ENCODE measurements at regions not wholly inside any gene's neighbourhood (a gene's known extent, or its start where the extent isn't known, plus 50 kb on each side); places are given as distances from the start of the nearest gene placed in this dataset.

DNA sequence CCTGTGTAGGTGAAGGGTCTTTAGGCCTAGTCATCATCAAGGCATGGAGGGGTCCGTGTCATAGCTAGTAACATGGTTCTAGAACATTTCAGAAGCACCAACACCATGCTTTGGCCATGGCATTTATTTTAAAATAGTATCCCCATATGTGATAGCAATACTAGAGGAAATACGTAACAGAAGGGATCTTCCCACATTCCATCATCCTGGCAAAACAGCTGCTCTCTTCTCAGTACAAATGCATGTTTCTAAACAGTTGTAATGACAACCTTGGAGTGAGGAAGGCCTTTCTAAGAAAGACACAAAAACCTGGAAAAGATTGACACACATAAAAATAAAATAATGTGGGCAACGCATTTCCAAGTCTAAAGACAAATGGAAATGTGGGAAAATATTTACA, 97.6 kb downstream of the GADD45G start:
- Histone ChIP-seq H3K36me3 (ENCODE audit: control insufficient read depth, insufficient read depth, low read length) (no peaks in the 10 kb centered on the region), H3K4me1 (ENCODE audit: control insufficient read depth, insufficient read depth, low read length) (peaks cover 8% of the 10 kb centered on the region), H3K27ac (ENCODE audit: low read depth, low read length) (no peak overlapping the region), H3K4me3 (ENCODE audit: low read depth, low read length) (no peak overlapping the region), H3K9me3 (ENCODE audit: control insufficient read depth, insufficient read depth, low read length) (no peaks in the 10 kb centered on the region), H3K27me3 (ENCODE audit: control insufficient read depth, insufficient read depth, low read length) (no peaks in the 10 kb centered on the region)
- peak in 1 of 6 donors; percentile 31 for DNase-seq (ENCODE audit: low read depth in 4 of 6, low spot score in 6 of 6)
- 100% methylated on average over 1 of the region's 3 CpGs for WGBS (ENCODE audit: insufficient coverage)

GRCh38 chr9:89705651-89706050, 100.8 kb downstream of the GADD45G start:
- H3K27me3 ChIP-seq (ENCODE audit: control insufficient read depth, insufficient read depth, low read length): no peaks in the 10 kb centered on the region
- WGBS (ENCODE audit: insufficient coverage): no CpG with 5 or more reads among the region's 1 CpG
- peaks cover 8% of the 10 kb centered on the region for H3K4me1 ChIP-seq (ENCODE audit: control insufficient read depth, insufficient read depth, low read length)
- H3K4me3 ChIP-seq (ENCODE audit: low read depth, low read length): no peak overlapping the region
- no peak overlapping the region for H3K27ac ChIP-seq (ENCODE audit: low read depth, low read length)
- H3K36me3 ChIP-seq (ENCODE audit: control insufficient read depth, insufficient read depth, low read length): no peaks in the 10 kb centered on the region
- DNase-seq (ENCODE audit: low read depth in 4 of 6, low spot score in 6 of 6): no peak
- no peaks in the 10 kb centered on the region for H3K9me3 ChIP-seq (ENCODE audit: control insufficient read depth, insufficient read depth, low read length)

GRCh38 chr9:89706086-89706485, 101.3 kb downstream of the GADD45G start:
- no peak for DNase-seq (ENCODE audit: low read depth in 4 of 6, low spot score in 6 of 6)

GRCh38 chr9:89706731-89707191, 101.9 kb downstream of the GADD45G start:
- Histone ChIP-seq H3K36me3 (ENCODE audit: control insufficient read depth, insufficient read depth, low read length) (no peaks in the 10 kb centered on the region), H3K9me3 (ENCODE audit: control insufficient read depth, insufficient read depth, low read length) (no peaks in the 10 kb centered on the region), H3K27me3 (ENCODE audit: control insufficient read depth, insufficient read depth, low read length) (no peaks in the 10 kb centered on the region), H3K4me1 (ENCODE audit: control insufficient read depth, insufficient read depth, low read length) (peaks cover 7% of the 10 kb centered on the region), H3K4me3 (ENCODE audit: low read depth, low read length) (no peak overlapping the region), H3K27ac (ENCODE audit: low read depth, low read length) (no peak overlapping the region)
- 100% methylated on average over 1 of the region's 5 CpGs for WGBS (ENCODE audit: insufficient coverage)
- DNase-seq (ENCODE audit: low read depth in 4 of 6, low spot score in 6 of 6): no peak

More at GRCh38 chr9:89706086-89706485, 101.3 kb downstream of the GADD45G start:
- H3K27me3 ChIP-seq (ENCODE audit: control insufficient read depth, insufficient read depth, low read length): no peaks in the 10 kb centered on the region
- peaks cover 11% of the 10 kb centered on the region for H3K4me1 ChIP-seq (ENCODE audit: control insufficient read depth, insufficient read depth, low read length)
- H3K36me3 ChIP-seq (ENCODE audit: control insufficient read depth, insufficient read depth, low read length): no peaks in the 10 kb centered on the region
- 89% methylated on average over 2 of the region's 3 CpGs for WGBS (ENCODE audit: insufficient coverage)
- no peaks in the 10 kb centered on the region for H3K9me3 ChIP-seq (ENCODE audit: control insufficient read depth, insufficient read depth, low read length)
- no peak overlapping the region for H3K4me3 ChIP-seq (ENCODE audit: low read depth, low read length)
- H3K27ac ChIP-seq (ENCODE audit: low read depth, low read length): no peak overlapping the region

- Histone ChIP-seq H3K27ac (ENCODE audit: low read depth, low read length) (no peak overlapping the region), H3K4me3 (ENCODE audit: low read depth, low read length) (no peak overlapping the region), H3K36me3 (ENCODE audit: control insufficient read depth, insufficient read depth, low read length) (no peaks in the 10 kb centered on the region), H3K4me1 (ENCODE audit: control insufficient read depth, insufficient read depth, low read length) (peaks cover 7% of the 10 kb centered on the region), H3K27me3 (ENCODE audit: control insufficient read depth, insufficient read depth, low read length) (no peaks in the 10 kb centered on the region), H3K9me3 (ENCODE audit: control insufficient read depth, insufficient read depth, low read length) (no peaks in the 10 kb centered on the region)
- WGBS (ENCODE audit: insufficient coverage): 82% methylated on average over 3 of the region's 6 CpGs
- no peak for DNase-seq (ENCODE audit: low read depth in 4 of 6, low spot score in 6 of 6)
Measured at GRCh38 chr9:89710697-89711096, 105.9 kb downstream of the GADD45G start.

GRCh38 chr9:89711866-89712265, 107.1 kb downstream of the GADD45G start:
- Histone ChIP-seq H3K36me3 (ENCODE audit: control insufficient read depth, insufficient read depth, low read length) (no peaks in the 10 kb centered on the region), H3K4me1 (ENCODE audit: control insufficient read depth, insufficient read depth, low read length) (peaks cover 6% of the 10 kb centered on the region), H3K27ac (ENCODE audit: low read depth, low read length) (no peak overlapping the region), H3K9me3 (ENCODE audit: control insufficient read depth, insufficient read depth, low read length) (no peaks in the 10 kb centered on the region), H3K4me3 (ENCODE audit: low read depth, low read length) (no peak overlapping the region), H3K27me3 (ENCODE audit: control insufficient read depth, insufficient read depth, low read length) (no peaks in the 10 kb centered on the region)
- WGBS (ENCODE audit: insufficient coverage): 40% methylated on average over 5 of the region's 5 CpGs
- no peak for DNase-seq (ENCODE audit: low read depth in 4 of 6, low spot score in 6 of 6)

GRCh38 chr9:89712283-89712682, 107.5 kb downstream of the GADD45G start:
- H3K36me3 ChIP-seq (ENCODE audit: control insufficient read depth, insufficient read depth, low read length): no peaks in the 10 kb centered on the region
- no peaks in the 10 kb centered on the region for H3K27me3 ChIP-seq (ENCODE audit: control insufficient read depth, insufficient read depth, low read length)
- peaks cover 4% of the 10 kb centered on the region for H3K4me1 ChIP-seq (ENCODE audit: control insufficient read depth, insufficient read depth, low read length)
- DNase-seq (ENCODE audit: low read depth in 4 of 6, low spot score in 6 of 6): no peak
- no peak overlapping the region for H3K27ac ChIP-seq (ENCODE audit: low read depth, low read length)
- WGBS (ENCODE audit: insufficient coverage): 72% methylated on average over 5 of the region's 5 CpGs
- no peaks in the 10 kb centered on the region for H3K9me3 ChIP-seq (ENCODE audit: control insufficient read depth, insufficient read depth, low read length)
- no peak overlapping the region for H3K4me3 ChIP-seq (ENCODE audit: low read depth, low read length)

GRCh38 chr9:89714321-89714720, 109.5 kb downstream of the GADD45G start:
- Histone ChIP-seq H3K9me3 (ENCODE audit: control insufficient read depth, insufficient read depth, low read length) (no peaks in the 10 kb centered on the region), H3K4me3 (ENCODE audit: low read depth, low read length) (no peak overlapping the region), H3K27me3 (ENCODE audit: control insufficient read depth, insufficient read depth, low read length) (no peaks in the 10 kb centered on the region), H3K36me3 (ENCODE audit: control insufficient read depth, insufficient read depth, low read length) (no peaks in the 10 kb centered on the region), H3K27ac (ENCODE audit: low read depth, low read length) (no peak overlapping the region), H3K4me1 (ENCODE audit: control insufficient read depth, insufficient read depth, low read length) (peaks cover 4% of the 10 kb centered on the region)
- peak in 1 of 6 donors; percentile 37 for DNase-seq (ENCODE audit: low read depth in 4 of 6, low spot score in 6 of 6)
- WGBS (ENCODE audit: insufficient coverage): 40% methylated on average over 2 of the region's 5 CpGs

DNA sequence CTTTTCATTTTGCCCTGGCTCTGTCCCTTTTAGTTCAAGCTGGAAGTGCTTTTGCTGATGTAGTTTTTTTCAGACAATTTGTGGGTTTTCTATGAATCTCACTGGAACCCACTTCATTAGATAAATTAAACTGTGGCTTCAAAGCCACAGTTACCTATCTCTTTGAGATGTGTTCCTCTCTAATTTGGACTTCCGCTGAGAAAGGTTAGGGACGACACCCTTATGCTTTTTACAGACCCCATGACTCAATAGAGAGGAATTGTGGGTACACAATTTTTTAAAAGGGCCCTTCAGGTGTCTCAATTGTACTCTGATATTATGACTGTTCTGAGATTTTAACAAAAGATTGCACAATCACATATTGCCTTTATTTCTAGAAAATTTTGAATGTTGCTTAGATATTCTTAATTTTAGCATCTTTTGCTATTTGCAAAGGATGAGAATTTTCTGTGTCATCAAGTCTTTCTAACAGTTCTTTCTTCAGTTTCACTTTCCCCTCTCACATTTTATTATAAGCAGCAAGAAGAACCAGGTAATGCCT, 110.6 kb downstream of the GADD45G start:
- Histone ChIP-seq H3K9me3 (ENCODE audit: control insufficient read depth, insufficient read depth, low read length) (no peaks in the 10 kb centered on the region), H3K4me3 (ENCODE audit: low read depth, low read length) (no peak overlapping the region), H3K4me1 (ENCODE audit: control insufficient read depth, insufficient read depth, low read length) (peaks cover 4% of the 10 kb centered on the region), H3K36me3 (ENCODE audit: control insufficient read depth, insufficient read depth, low read length) (no peaks in the 10 kb centered on the region), H3K27me3 (ENCODE audit: control insufficient read depth, insufficient read depth, low read length) (no peaks in the 10 kb centered on the region), H3K27ac (ENCODE audit: low read depth, low read length) (no peak overlapping the region)
- no CpG with 5 or more reads among the region's 2 CpGs for WGBS (ENCODE audit: insufficient coverage)
- no peak for DNase-seq (ENCODE audit: low read depth in 4 of 6, low spot score in 6 of 6)

GRCh38 chr9:89715881-89716280, 111.1 kb downstream of the GADD45G start:
- no peak overlapping the region for H3K27ac ChIP-seq (ENCODE audit: low read depth, low read length)
- H3K4me3 ChIP-seq (ENCODE audit: low read depth, low read length): no peak overlapping the region
- H3K27me3 ChIP-seq (ENCODE audit: control insufficient read depth, insufficient read depth, low read length): no peaks in the 10 kb centered on the region
- no peaks in the 10 kb centered on the region for H3K36me3 ChIP-seq (ENCODE audit: control insufficient read depth, insufficient read depth, low read length)
- no peak for DNase-seq (ENCODE audit: low read depth in 4 of 6, low spot score in 6 of 6)
- H3K9me3 ChIP-seq (ENCODE audit: control insufficient read depth, insufficient read depth, low read length): no peaks in the 10 kb centered on the region
- peaks cover 3% of the 10 kb centered on the region for H3K4me1 ChIP-seq (ENCODE audit: control insufficient read depth, insufficient read depth, low read length)
- 100% methylated on average over 1 of the region's 3 CpGs for WGBS (ENCODE audit: insufficient coverage)
